Endothelial cell (in vitro differentiated cells): ENCODE measurements at regions not wholly inside any gene's neighbourhood (a gene's known extent, or its start where the extent isn't known, plus 50 kb on each side); places are given as distances from the start of the nearest gene placed in this dataset.

Experiments
- DNase-seq: peaks from one replicate; pipeline ENCODE4 v3.0.0; 2021; ENCODE audit warnings: low spot score
- H3K27ac Mint-ChIP-seq: one replicate; pipeline ENCODE4 v1.8.0; 2021; ENCODE audit warnings: mixed read lengths, inconsistent platforms; ENCODE audit not compliant: unreplicated experiment
- H3K27me3 Mint-ChIP-seq: one replicate; pipeline ENCODE4 v1.8.0; 2021; ENCODE audit warnings: mild to moderate bottlenecking, moderate library complexity, mixed read lengths, inconsistent platforms; ENCODE audit not compliant: unreplicated experiment
- H3K36me3 Mint-ChIP-seq: one replicate; pipeline ENCODE4 v1.8.0; 2021; ENCODE audit warnings: mild to moderate bottlenecking, low read depth, mixed read lengths, inconsistent platforms; ENCODE audit not compliant: unreplicated experiment
- H3K4me1 Mint-ChIP-seq: one replicate; pipeline ENCODE4 v1.8.0; 2021; ENCODE audit warnings: mild to moderate bottlenecking, mixed read lengths, inconsistent platforms; ENCODE audit not compliant: unreplicated experiment
- H3K4me3 Mint-ChIP-seq: one replicate; pipeline ENCODE4 v1.8.0; 2021; ENCODE audit warnings: mild to moderate bottlenecking, mixed read lengths, inconsistent platforms; ENCODE audit not compliant: unreplicated experiment
- H3K9me3 Mint-ChIP-seq: one replicate; pipeline ENCODE4 v1.8.0; 2021; ENCODE audit warnings: mixed read lengths, inconsistent platforms; ENCODE audit not compliant: unreplicated experiment
- CTCF ChIP-seq: fragments of 200-600 bp; sonication (generic); IDR thresholded peaks from one replicate; pipeline ENCODE4 v1.5.0; 2021; ENCODE audit warnings: antibody characterized with exemption; ENCODE audit not compliant: unreplicated experiment

DNA sequence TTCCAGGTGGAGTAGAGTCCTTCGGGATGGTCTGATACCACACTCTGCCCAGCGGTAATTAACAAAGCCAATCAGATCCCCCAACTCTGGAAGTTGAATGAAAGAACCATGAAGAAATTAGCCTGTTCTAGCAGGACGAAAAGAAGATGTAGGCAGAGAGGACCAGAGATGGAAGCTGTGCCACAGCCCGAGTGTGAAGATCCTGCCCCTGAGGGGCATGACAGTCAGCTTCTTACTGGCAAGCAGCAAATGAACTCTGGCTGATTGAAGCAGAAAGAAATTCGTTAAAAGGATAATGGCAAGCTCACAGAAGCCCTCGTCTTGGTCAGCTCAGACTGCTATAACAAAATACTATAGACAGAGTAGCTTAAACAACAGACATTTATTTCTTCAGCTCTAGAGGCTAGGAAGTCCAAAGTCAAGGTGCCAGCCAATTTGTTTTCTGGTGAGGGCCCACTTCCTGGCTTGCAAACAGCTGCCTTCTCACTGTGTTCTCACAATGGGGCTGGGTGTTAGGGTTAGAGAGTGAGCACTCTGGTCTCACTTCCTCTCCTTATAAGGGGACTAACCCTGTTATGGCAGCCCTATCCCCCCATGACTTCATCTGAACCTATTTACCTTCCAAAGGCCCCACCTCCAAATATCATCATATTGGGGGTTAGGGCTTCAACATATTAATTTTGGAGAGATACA, 307.1 kb downstream of the VPS13C start:
- no peak for DNase-seq
- no peaks in the 10 kb centered on the region for H3K27me3 Mint-ChIP-seq
- H3K4me3 Mint-ChIP-seq = no peak overlapping the region
- H3K27ac Mint-ChIP-seq = no peak overlapping the region
- TF ChIP-seq CTCF = no peak
- no peaks in the 10 kb centered on the region for H3K4me1 Mint-ChIP-seq
- H3K36me3 Mint-ChIP-seq = no peaks in the 10 kb centered on the region
- no peaks in the 10 kb centered on the region for H3K9me3 Mint-ChIP-seq

- no peaks in the 10 kb centered on the region for H3K4me1 Mint-ChIP-seq
These were observed 308.2 kb downstream of the VPS13C start for GRCh38 chr15:61752001-61752400.

DNA sequence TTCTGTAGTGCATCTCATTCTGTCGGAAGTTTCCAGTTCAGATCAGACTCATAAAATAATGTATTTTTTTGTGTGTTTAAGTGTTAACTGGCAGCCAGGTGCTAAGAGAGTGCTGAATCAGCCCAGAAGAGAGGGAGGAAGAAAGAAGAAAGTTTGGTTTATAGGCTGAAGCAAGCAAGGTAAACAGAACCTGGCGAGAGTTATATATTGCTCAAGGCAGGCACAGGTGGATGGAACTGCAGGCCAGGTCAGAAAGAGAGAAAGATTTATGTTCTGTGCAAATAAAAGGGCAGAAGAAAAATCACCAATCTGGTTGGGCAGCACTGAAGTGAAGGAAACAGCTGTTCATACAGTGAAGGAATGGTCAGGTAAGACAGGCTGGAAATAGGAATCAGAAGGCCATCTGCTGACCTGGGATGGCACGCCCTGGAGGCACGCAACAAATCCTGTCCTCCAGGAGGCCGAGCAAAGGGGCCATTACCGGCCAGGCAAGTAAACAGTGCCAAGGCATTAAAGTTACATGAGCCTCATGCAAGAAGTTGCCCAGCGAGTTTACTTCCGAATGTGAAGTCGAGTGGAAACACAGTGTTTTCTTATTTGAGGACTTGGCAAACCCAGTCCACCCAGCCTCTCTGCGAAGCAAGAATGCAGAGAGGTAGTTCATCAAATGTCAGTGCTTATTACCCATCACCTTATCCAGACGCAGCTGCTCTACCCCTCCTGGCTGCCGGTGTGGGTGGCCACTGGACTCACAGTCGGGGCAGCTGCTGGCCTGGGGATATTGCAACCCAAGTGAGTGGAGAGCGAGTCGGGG, 309.8 kb downstream of the VPS13C start:
- TF ChIP-seq CTCF = no peak
- H3K27me3 Mint-ChIP-seq = no peaks in the 10 kb centered on the region
- no peaks in the 10 kb centered on the region for H3K36me3 Mint-ChIP-seq
- no peak overlapping the region for H3K27ac Mint-ChIP-seq
- H3K4me3 Mint-ChIP-seq = no peak overlapping the region
- H3K9me3 Mint-ChIP-seq = no peaks in the 10 kb centered on the region
- DNase-seq = no peak
- H3K4me1 Mint-ChIP-seq = no peaks in the 10 kb centered on the region

More at GRCh38 chr15:61752001-61752400, 308.2 kb downstream of the VPS13C start:
- Mint-ChIP-seq H3K36me3 (no peaks in the 10 kb centered on the region), H3K4me3 (no peak overlapping the region), H3K27ac (no peak overlapping the region), H3K27me3 (no peaks in the 10 kb centered on the region), H3K9me3 (no peaks in the 10 kb centered on the region)
- DNase-seq = no peak
- no peak for TF ChIP-seq CTCF

GRCh38 chr15:61749169-61749568, 311.1 kb downstream of the VPS13C start:
- Mint-ChIP-seq H3K9me3 (no peaks in the 10 kb centered on the region), H3K4me3 (no peak overlapping the region), H3K36me3 (no peaks in the 10 kb centered on the region), H3K4me1 (no peaks in the 10 kb centered on the region), H3K27ac (no peak overlapping the region), H3K27me3 (no peaks in the 10 kb centered on the region)
- TF ChIP-seq CTCF = no peak
- DNase-seq = no peak

DNA sequence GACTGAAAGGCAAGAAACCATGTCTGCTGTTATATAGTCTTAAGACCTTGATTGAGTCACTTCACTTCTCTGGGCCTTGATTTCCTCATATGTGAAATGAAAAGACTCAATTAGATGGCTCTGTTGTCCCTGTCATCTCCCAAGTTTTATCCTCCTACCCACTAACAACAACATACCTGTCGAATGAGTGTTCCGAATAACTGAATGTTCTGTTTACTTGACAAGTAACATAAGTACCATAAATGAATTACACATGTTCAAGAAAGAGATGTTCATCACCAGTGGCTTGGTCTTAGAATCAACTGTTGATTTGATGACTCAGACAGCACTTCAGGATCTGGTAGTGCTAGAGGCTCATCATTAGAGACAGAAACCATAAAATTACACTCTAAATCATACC, 311.7 kb downstream of the VPS13C start:
- Mint-ChIP-seq H3K4me3 (no peak overlapping the region), H3K27ac (no peak overlapping the region), H3K4me1 (no peaks in the 10 kb centered on the region), H3K27me3 (no peaks in the 10 kb centered on the region), H3K9me3 (no peaks in the 10 kb centered on the region), H3K36me3 (no peaks in the 10 kb centered on the region)
- no peak for DNase-seq
- TF ChIP-seq CTCF = no peak
